H7 (cell line): ENCODE measurements at regions not wholly inside any gene's neighbourhood (a gene's known extent, or its start where the extent isn't known, plus 50 kb on each side); places are given as distances from the start of the nearest gene placed in this dataset.
"Not testable (repeated sequence)": the region's sequence is repeated elsewhere in the genome, so short reads cannot be mapped to it uniquely, and the experiment has no call there.

Experiments
- DNase-seq: peaks from one replicate; pipeline ENCODE4 v3.0.0; 2012
- H3K27me3 ChIP-seq: 2 replicates; pipeline ENCODE4 v1.6.0; 2011; ENCODE audit warnings: mild to moderate bottlenecking, low read length; ENCODE audit not compliant: control insufficient read depth, insufficient read depth
- H3K36me3 ChIP-seq: replicated peaks from 2 replicates; pipeline ENCODE4 v1.5.1; 2011; ENCODE audit warnings: low read length; ENCODE audit not compliant: control insufficient read depth, insufficient read depth
- H3K4me3 ChIP-seq: 2 replicates; pipeline ENCODE4 v1.5.1; 2011; ENCODE audit warnings: low read depth, mild to moderate bottlenecking, control low read depth, low read length, moderate library complexity; ENCODE audit not compliant: insufficient read depth

GRCh38 chr2:111291566-111291965, 170.9 kb downstream of the BCL2L11 start:
- not testable (repeated sequence) for DNase-seq, H3K36me3 ChIP-seq

GRCh38 chr2:111292232-111292968, 171.7 kb downstream of the BCL2L11 start:
- not testable (repeated sequence) for DNase-seq, H3K27me3 ChIP-seq, H3K36me3 ChIP-seq, H3K4me3 ChIP-seq

More at GRCh38 chr2:111291566-111291965, 170.9 kb downstream of the BCL2L11 start:
- H3K27me3 ChIP-seq, H3K4me3 ChIP-seq: not testable (repeated sequence)

- not testable (repeated sequence) for H3K27me3 ChIP-seq, H3K4me3 ChIP-seq, DNase-seq, H3K36me3 ChIP-seq
These were observed 174.0 kb downstream of the BCL2L11 start for GRCh38 chr2:111294699-111295098.

GRCh38 chr2:111296122-111296804, 175.5 kb downstream of the BCL2L11 start:
- not testable (repeated sequence) for H3K27me3 ChIP-seq, DNase-seq, H3K4me3 ChIP-seq, H3K36me3 ChIP-seq

- H3K27me3 ChIP-seq, H3K36me3 ChIP-seq, DNase-seq, H3K4me3 ChIP-seq: not testable (repeated sequence)
These were observed 176.4 kb downstream of the BCL2L11 start for GRCh38 chr2:111297128-111297527.

GRCh38 chr2:111298927-111299326, 178.2 kb downstream of the BCL2L11 start:
- H3K36me3 ChIP-seq, DNase-seq, H3K4me3 ChIP-seq, H3K27me3 ChIP-seq: not testable (repeated sequence)

GRCh38 chr2:111299635-111300034, 178.9 kb downstream of the BCL2L11 start:
- not testable (repeated sequence) for H3K27me3 ChIP-seq, H3K36me3 ChIP-seq, DNase-seq, H3K4me3 ChIP-seq

- not testable (repeated sequence) for H3K27me3 ChIP-seq, H3K36me3 ChIP-seq, H3K4me3 ChIP-seq, DNase-seq
These were observed 181.0 kb downstream of the BCL2L11 start for GRCh38 chr2:111301677-111302076.

- not testable (repeated sequence) for H3K36me3 ChIP-seq, DNase-seq, H3K27me3 ChIP-seq, H3K4me3 ChIP-seq
These were observed 181.9 kb downstream of the BCL2L11 start for GRCh38 chr2:111302397-111303218.

GRCh38 chr2:111307302-111307701, 186.6 kb downstream of the BCL2L11 start:
- peak; percentile 1 for DNase-seq
- H3K36me3 ChIP-seq, H3K27me3 ChIP-seq, H3K4me3 ChIP-seq: not testable (repeated sequence)

GRCh38 chr2:111309231-111310075, 188.7 kb downstream of the BCL2L11 start:
- not testable (repeated sequence) for H3K36me3 ChIP-seq, DNase-seq, H3K27me3 ChIP-seq, H3K4me3 ChIP-seq

GRCh38 chr2:111310395-111310794, 189.7 kb downstream of the BCL2L11 start:
- H3K36me3 ChIP-seq, H3K4me3 ChIP-seq, H3K27me3 ChIP-seq, DNase-seq: not testable (repeated sequence)

GRCh38 chr2:111311568-111311967, 190.9 kb downstream of the BCL2L11 start:
- H3K36me3 ChIP-seq, H3K4me3 ChIP-seq, H3K27me3 ChIP-seq, DNase-seq: not testable (repeated sequence)
